ENCODE measurements at regions not wholly inside any gene's neighbourhood (a gene's known extent, or its start where the extent isn't known, plus 50 kb on each side); places are given as distances from the start of the nearest gene placed in this dataset.
"Not testable (repeated sequence)": the region's sequence is repeated elsewhere in the genome, so short reads cannot be mapped to it uniquely, and the experiment has no call there.

GRCh38 chr18:33853187-33853586, 275.2 kb downstream of the ASXL3 start:
- no peak for DNase-seq

- no peak for DNase-seq
Measured at GRCh38 chr18:33851546-33852078, 273.6 kb downstream of the ASXL3 start.

GRCh38 chr18:33849731-33850130, 271.7 kb downstream of the ASXL3 start:
- no peak for DNase-seq

- DNase-seq = no peak
Measured at GRCh38 chr18:33844232-33844631, 266.2 kb downstream of the ASXL3 start.

- no peak for DNase-seq
Measured at GRCh38 chr18:33841221-33841967, 263.4 kb downstream of the ASXL3 start.

- DNase-seq = no peak
Measured at GRCh38 chr18:33840212-33840593, 262.2 kb downstream of the ASXL3 start.

- no peak for DNase-seq
Measured at GRCh38 chr18:33839452-33840211, 261.6 kb downstream of the ASXL3 start.

GRCh38 chr18:33838054-33838453, 260.0 kb downstream of the ASXL3 start:
- DNase-seq = no peak

- DNase-seq = no peak
Measured at GRCh38 chr18:33837191-33837590, 259.2 kb downstream of the ASXL3 start.

GRCh38 chr18:33836564-33836963, 258.5 kb downstream of the ASXL3 start:
- no peak for DNase-seq

- no peak for DNase-seq
Measured at GRCh38 chr18:33835419-33835818, 257.4 kb downstream of the ASXL3 start.

- no peak for DNase-seq
Measured at GRCh38 chr18:33833842-33834241, 255.8 kb downstream of the ASXL3 start.

- no peak for DNase-seq
Measured at GRCh38 chr18:33831424-33831823, 253.4 kb downstream of the ASXL3 start.

- no peak for DNase-seq
Measured at GRCh38 chr18:33830213-33830612, 252.2 kb downstream of the ASXL3 start.

- no peak for DNase-seq
Measured at GRCh38 chr18:33828949-33829348, 250.9 kb downstream of the ASXL3 start.

- DNase-seq = no peak
Measured at GRCh38 chr18:33826151-33826550, 248.1 kb downstream of the ASXL3 start.

GRCh38 chr18:33821503-33821902, 243.5 kb downstream of the ASXL3 start:
- no peak for DNase-seq

- peak; percentile 55 for DNase-seq
Measured at GRCh38 chr18:33820517-33821371, 242.7 kb downstream of the ASXL3 start.

GRCh38 chr18:33819692-33820343, 241.8 kb downstream of the ASXL3 start:
- not testable (repeated sequence) for DNase-seq

- DNase-seq = no peak
Measured at GRCh38 chr18:33818145-33818544, 240.1 kb downstream of the ASXL3 start.

GRCh38 chr18:33817096-33817495, 239.1 kb downstream of the ASXL3 start:
- DNase-seq = peak; percentile 81

- no peak for DNase-seq
Measured at GRCh38 chr18:33814546-33814945, 236.5 kb downstream of the ASXL3 start.

GRCh38 chr18:33812186-33812585, 234.2 kb downstream of the ASXL3 start:
- DNase-seq = peak; percentile 59
